ENCODE measurements at regions not wholly inside any gene's neighbourhood (a gene's known extent, or its start where the extent isn't known, plus 50 kb on each side); places are given as distances from the start of the nearest gene placed in this dataset.

- TF ChIP-seq, protein P1, sequence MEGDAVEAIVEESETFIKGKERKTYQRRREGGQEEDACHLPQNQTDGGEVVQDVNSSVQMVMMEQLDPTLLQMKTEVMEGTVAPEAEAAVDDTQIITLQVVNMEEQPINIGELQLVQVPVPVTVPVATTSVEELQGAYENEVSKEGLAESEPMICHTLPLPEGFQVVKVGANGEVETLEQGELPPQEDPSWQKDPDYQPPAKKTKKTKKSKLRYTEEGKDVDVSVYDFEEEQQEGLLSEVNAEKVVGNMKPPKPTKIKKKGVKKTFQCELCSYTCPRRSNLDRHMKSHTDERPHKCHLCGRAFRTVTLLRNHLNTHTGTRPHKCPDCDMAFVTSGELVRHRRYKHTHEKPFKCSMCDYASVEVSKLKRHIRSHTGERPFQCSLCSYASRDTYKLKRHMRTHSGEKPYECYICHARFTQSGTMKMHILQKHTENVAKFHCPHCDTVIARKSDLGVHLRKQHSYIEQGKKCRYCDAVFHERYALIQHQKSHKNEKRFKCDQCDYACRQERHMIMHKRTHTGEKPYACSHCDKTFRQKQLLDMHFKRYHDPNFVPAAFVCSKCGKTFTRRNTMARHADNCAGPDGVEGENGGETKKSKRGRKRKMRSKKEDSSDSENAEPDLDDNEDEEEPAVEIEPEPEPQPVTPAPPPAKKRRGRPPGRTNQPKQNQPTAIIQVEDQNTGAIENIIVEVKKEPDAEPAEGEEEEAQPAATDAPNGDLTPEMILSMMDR (conservative IDR thresholded peaks at IDR 0.05), result no peak
- TF ChIP-seq ZFX (IDR thresholded peaks at IDR 0.05), result no peak
Observed at GRCh38 chr16:63650550-63650949, 1471.3 kb downstream of the CDH11 start.

Measured in C4-2B (cell line).